D721Med (cell line): ENCODE measurements at regions not wholly inside any gene's neighbourhood (a gene's known extent, or its start where the extent isn't known, plus 50 kb on each side); places are given as distances from the start of the nearest gene placed in this dataset.

Source experiments
- DNase-seq: peaks from one replicate; pipeline ENCODE4 v3.0.0; 2011; ENCODE audit warnings: low spot score; ENCODE audit not compliant: insufficient read length
- FAIRE-seq: peaks from 2 replicates; lab custom pipeline; 2011; peaks lifted over from hg19 to GRCh38; lab: Jason Lieb, UNC
- TF ChIP-seq, protein P1 (sequence below): IDR thresholded peaks from 2 replicates; pipeline ENCODE4 v1.5.1; 2012; ENCODE audit warnings: mild to moderate bottlenecking, control low read depth; ENCODE audit not compliant: insufficient read depth; ENCODE audit errors: missing control alignments

DNA sequence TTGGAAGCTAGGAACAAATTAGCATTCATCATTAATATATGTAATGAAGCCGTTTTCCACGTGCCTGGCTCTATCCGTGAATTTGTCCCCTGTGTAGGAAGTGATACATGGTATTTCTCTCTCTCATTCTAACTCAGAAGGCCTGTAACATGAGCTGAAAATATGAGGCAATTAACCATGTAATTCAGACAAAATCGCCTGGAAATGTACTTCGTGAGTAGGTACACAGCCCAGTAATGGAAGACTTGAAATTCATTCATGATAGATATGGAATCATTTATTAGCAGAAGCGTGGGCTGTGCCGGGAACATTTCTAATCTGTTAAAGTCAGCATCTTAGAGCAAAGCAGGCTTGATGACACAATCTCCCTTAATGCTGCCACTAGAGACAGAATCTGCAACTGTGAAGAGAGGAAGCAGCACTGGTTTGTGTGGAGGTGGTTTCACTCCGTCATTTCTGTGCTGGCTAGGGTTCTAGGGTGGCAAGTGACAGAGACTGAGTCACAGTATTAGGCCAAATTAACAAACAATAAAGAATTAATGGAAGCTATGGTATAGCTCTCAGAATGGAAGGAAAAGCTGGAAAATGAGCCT lies 225.0 kb upstream of the PROK2 start:
- FAIRE-seq (no peak), DNase-seq (no peak)
- TF ChIP-seq, protein P1, sequence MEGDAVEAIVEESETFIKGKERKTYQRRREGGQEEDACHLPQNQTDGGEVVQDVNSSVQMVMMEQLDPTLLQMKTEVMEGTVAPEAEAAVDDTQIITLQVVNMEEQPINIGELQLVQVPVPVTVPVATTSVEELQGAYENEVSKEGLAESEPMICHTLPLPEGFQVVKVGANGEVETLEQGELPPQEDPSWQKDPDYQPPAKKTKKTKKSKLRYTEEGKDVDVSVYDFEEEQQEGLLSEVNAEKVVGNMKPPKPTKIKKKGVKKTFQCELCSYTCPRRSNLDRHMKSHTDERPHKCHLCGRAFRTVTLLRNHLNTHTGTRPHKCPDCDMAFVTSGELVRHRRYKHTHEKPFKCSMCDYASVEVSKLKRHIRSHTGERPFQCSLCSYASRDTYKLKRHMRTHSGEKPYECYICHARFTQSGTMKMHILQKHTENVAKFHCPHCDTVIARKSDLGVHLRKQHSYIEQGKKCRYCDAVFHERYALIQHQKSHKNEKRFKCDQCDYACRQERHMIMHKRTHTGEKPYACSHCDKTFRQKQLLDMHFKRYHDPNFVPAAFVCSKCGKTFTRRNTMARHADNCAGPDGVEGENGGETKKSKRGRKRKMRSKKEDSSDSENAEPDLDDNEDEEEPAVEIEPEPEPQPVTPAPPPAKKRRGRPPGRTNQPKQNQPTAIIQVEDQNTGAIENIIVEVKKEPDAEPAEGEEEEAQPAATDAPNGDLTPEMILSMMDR = no peak

- no peak for DNase-seq
- TF ChIP-seq, protein P1 = no peak
- no peak for FAIRE-seq
Measured at GRCh38 chr3:72008226-72008996, 223.5 kb upstream of the PROK2 start.

DNA sequence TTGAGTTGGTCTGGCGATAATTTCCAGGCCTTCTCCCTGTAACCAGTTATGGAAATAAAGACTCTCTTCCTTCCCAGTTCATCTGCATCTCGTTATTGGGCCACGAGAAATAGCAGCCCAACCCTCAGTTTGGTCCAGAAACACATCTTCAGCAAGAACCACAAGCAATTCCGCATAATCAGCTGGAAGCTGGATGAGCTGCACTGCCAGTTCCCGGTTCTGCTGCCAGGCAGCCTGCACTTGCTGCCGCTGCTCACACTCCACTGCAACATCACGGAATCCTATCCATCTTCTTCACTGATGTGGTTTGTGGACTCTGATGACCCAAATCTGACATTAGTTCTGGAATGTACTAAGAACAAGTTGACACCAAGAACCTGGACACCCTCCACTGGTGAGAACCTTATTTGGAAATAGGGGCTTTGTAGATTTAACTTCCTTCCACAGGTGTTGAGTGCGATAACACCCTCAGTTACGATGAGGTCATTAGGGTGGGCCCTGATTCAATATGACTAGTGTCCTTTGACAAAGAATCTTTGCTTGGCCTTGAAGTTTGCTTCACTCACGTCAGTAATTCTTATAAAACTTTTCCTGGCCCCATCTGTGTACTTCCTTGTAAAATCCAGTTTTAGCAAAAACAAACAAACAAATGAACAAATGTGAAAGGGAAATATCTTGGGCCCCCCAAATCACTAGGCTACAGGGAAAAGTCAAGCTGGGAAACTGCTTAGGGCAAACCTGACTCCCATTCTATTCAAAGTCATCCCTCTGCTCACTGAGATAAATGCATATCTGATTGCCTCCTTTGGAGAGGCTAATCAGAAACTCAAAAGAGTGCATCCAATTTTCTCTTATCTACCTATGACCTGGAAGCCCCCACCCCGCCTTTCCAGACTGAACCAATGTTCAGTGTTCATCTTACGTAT lies 221.9 kb upstream of the PROK2 start:
- FAIRE-seq (no peak), DNase-seq (no peak)
- TF ChIP-seq, protein P1 = no peak

DNA sequence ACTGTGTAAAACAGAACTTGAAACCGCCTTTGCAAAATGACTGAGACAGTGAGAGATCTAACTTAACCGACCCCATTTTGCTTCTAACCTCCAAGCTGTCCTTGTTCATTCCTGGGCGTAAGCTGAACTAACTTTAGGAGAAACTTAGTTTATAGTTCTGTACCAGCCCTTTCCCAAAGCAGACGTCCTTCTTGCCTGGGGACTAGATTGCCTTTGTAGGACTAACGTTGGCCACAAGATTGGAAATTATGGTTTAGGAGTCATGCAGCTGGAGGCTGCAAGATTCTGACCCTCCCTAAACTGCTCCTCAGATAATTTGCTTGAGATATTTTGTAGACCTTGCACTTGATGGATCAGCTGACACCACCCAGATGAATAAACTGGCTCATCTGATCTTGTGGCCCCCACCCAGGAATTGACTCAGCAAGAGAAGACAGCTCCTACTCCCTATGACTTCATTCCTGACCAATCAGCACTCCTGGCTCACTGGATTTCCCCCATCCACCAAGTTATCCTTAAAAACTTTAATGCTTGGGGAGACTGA lies 219.9 kb upstream of the PROK2 start:
- no peak for DNase-seq
- TF ChIP-seq, protein P1 = no peak
- no peak for FAIRE-seq

- no peak for DNase-seq
- FAIRE-seq = no peak
- TF ChIP-seq, protein P1 = no peak
Measured at GRCh38 chr3:72003936-72004335, 219.0 kb upstream of the PROK2 start.

DNA sequence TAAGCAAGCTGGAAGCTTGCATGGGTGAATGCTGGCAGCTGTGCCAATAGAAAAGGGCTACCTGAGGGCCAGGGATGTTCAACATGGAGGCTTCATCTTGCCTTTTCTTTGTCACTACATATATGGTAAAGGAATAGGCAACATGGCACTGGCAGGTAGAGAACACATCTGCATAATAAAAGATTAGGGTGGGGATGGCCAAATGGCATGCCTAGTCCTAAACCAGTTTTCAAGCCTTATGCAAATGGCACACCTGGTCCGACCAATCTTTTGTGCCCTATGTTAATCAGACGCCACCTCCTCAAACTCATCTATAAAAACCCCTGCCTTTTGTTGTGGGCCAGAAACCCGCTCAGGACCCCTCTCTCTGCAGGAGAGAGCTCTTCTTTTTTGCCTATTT lies 216.8 kb upstream of the PROK2 start:
- TF ChIP-seq, protein P1 = no peak
- no peak for DNase-seq
- no peak for FAIRE-seq
